Adrenal gland (tissue), 9 donors: ENCODE measurements at regions not wholly inside any gene's neighbourhood (a gene's known extent, or its start where the extent isn't known, plus 50 kb on each side); places are given as distances from the start of the nearest gene placed in this dataset.

Source experiments
- DNase-seq, 7 donors: peaks; one replicate each; pipeline ENCODE4 v3.0.0-alpha.2; 2019 to 2020
- H3K27ac ChIP-seq, 5 donors: fragments of 200-600 bp; sonication (generic) in 4 of 5; 1 replicate in 3 of 5; 2 replicates in 2 of 5; pipeline versions ENCODE4 v1.5.1 to v1.8.0; 2016 to 2020; ENCODE audit warnings: mild to moderate bottlenecking in 1 of 5
- H3K27me3 ChIP-seq: fragments of 200-600 bp; 2 replicates; pipeline ENCODE4 v1.8.0; 2021
- H3K36me3 ChIP-seq, 2 donors: fragments of 200-600 bp; replicated peaks in 1 of 2; 1 replicate in 1 of 2; 2 replicates in 1 of 2; pipeline versions ENCODE4 v1.5.1 to v1.8.0; 2018 to 2022
- H3K4me1 ChIP-seq, 2 donors: fragments of 200-600 bp; replicated peaks in 1 of 2; 1 replicate in 1 of 2; 2 replicates in 1 of 2; pipeline versions ENCODE4 v1.5.1 to v1.8.0; 2018 to 2021
- H3K4me3 ChIP-seq, 4 donors: fragments of 200-600 bp; sonication (generic) in 3 of 4; one replicate each; pipeline ENCODE4 v1.5.1; 2016 to 2018
- H3K9me3 ChIP-seq, 3 donors: fragments of 200-600 bp; sonication (generic) in 1 of 3; replicated peaks in 1 of 3; 1 replicate in 2 of 3; 2 replicates in 1 of 3; pipeline versions ENCODE4 v1.5.1 to v1.8.0; 2016 to 2021
- CTCF ChIP-seq, 6 experiments: fragments of 450-650 bp in 4 of 6; fragments of 200-600 bp in 2 of 6; sonication (generic) in 1 of 6; IDR thresholded peaks; 1 replicate in 5 of 6; 2 replicates in 1 of 6; pipeline versions ENCODE4 v1.5.1 to v1.8.0; 2016 to 2021; ENCODE audit warnings: antibody characterized with exemption in 6 of 6, mild to moderate bottlenecking in 2 of 6, moderate library complexity in 1 of 6
- POLR2A ChIP-seq, 2 donors: fragments of 450-650 bp; IDR thresholded peaks; one replicate each; pipeline ENCODE4 v1.6.1; 2017; ENCODE audit warnings: antibody characterized with exemption in 2 of 2, mild to moderate bottlenecking in 2 of 2, moderate library complexity in 1 of 2
- WGBS, 4 donors: extraction: QIAGEN DNeasy Blood & Tissue Kit in 2 of 4; methylation state at CpG; one replicate each; pipeline versions ENCODE4 v1.1.5 to v1.1.7; 2013 to 2017; 5-methylcytosine and 5-hydroxymethylcytosine counted together
- intact Hi-C, 2 donors: fragments of 100-400 bp; cut with DNase I; formaldehyde crosslinking; loops; one replicate each; pipeline versions ENCODE4 v1.14.1 to v1.15.0; 2022 to 2023
- donor health status: healthy with polysubstance abuse.
- donor health status: Bipolar disorder and iron deficiency.
- donor health status: DM: yes; HTN: yes; CAD: no.
- donor health status: DM: no; HTN: no; CAD: no.
- donor health status: DM: no; HTN: no; CAD: no.

GRCh38 chr12:88914967-88915366, 334.7 kb upstream of the KITLG start:
- peaks cover 0 to 9% (median 0%) of the 10 kb centered on the region in 3 donors for H3K9me3 ChIP-seq
- TF ChIP-seq CTCF (IDR thresholded peaks at IDR 0.05) = no peak
- no peak for TF ChIP-seq POLR2A (IDR thresholded peaks at IDR 0.05)
- no peak overlapping the region for H3K27ac ChIP-seq
- intact Hi-C loops = no loop called here
- WGBS, 4 donors = 55 to 63% (median 60%) methylated on average over 1 to 2 of the region's 2 CpGs
- no peaks in the 10 kb centered on the region for H3K4me1 ChIP-seq
- H3K27me3 ChIP-seq = no peaks in the 10 kb centered on the region
- H3K4me3 ChIP-seq = no peak overlapping the region
- no peaks in the 10 kb centered on the region for H3K36me3 ChIP-seq
- no peak for DNase-seq

DNA sequence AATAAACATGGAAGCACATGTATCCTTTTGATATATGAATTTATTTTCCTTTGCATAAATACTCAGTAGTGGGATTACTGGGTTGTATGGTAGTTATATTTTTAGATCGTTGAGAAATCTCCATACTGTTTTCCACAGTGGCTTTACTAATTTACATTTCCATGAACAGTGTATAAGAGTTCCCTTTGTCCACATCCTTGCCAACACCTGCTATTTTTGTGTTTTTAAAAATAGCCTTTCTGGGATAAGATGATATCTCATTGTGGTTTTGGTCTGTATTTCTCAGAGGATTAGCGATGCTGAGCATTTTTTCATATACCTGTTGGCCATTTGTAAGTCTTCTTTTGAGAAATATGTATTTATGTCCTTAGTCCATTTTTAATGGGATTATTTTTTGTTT, 329.2 kb upstream of the KITLG start:
- no peak overlapping the region for H3K4me3 ChIP-seq
- H3K4me1 ChIP-seq = no peaks in the 10 kb centered on the region
- H3K27ac ChIP-seq = no peak overlapping the region
- H3K36me3 ChIP-seq = no peaks in the 10 kb centered on the region
- TF ChIP-seq CTCF (IDR thresholded peaks at IDR 0.05) (no peak), POLR2A (IDR thresholded peaks at IDR 0.05) (no peak)
- WGBS, 4 donors = 66 to 82% (median 73%) methylated on average over 2 of the region's 2 CpGs
- DNase-seq = no peak
- H3K27me3 ChIP-seq = no peaks in the 10 kb centered on the region
- intact Hi-C loops = no loop called here
- peaks cover 0 to 9% (median 0%) of the 10 kb centered on the region in 3 donors for H3K9me3 ChIP-seq

GRCh38 chr12:88908345-88908744, 328.1 kb upstream of the KITLG start:
- no peaks in the 10 kb centered on the region for H3K36me3 ChIP-seq
- intact Hi-C loops = no loop called here
- TF ChIP-seq CTCF (IDR thresholded peaks at IDR 0.05) = no peak
- TF ChIP-seq POLR2A (IDR thresholded peaks at IDR 0.05) = no peak
- H3K27me3 ChIP-seq = no peaks in the 10 kb centered on the region
- no peak overlapping the region for H3K4me3 ChIP-seq
- peaks cover 0 to 1% (median 0%) of the 10 kb centered on the region in 3 donors for H3K9me3 ChIP-seq
- H3K27ac ChIP-seq = no peak overlapping the region
- no peaks in the 10 kb centered on the region for H3K4me1 ChIP-seq
- DNase-seq = no peak
- 85 to 96% (median 89%) methylated on average over 2 of the region's 2 CpGs for WGBS, 4 donors

GRCh38 chr12:88904705-88905104, 324.4 kb upstream of the KITLG start:
- H3K9me3 ChIP-seq = no peaks in the 10 kb centered on the region
- no peak for DNase-seq
- H3K27ac ChIP-seq = no peak overlapping the region
- 75 to 82% (median 81%) methylated on average over 4 of the region's 4 CpGs for WGBS, 4 donors
- no peaks in the 10 kb centered on the region for H3K27me3 ChIP-seq
- intact Hi-C loops = no loop called here
- TF ChIP-seq CTCF (IDR thresholded peaks at IDR 0.05) = no peak
- TF ChIP-seq POLR2A (IDR thresholded peaks at IDR 0.05) = no peak
- H3K4me1 ChIP-seq = no peaks in the 10 kb centered on the region
- no peaks in the 10 kb centered on the region for H3K36me3 ChIP-seq
- no peak overlapping the region for H3K4me3 ChIP-seq
